ENCODE measurements at regions not wholly inside any gene's neighbourhood (a gene's known extent, or its start where the extent isn't known, plus 50 kb on each side); places are given as distances from the start of the nearest gene placed in this dataset.
A peak's percentile ranks its signal among the peaks of the same experiment; 100 is the strongest.

GRCh38 chr2:21270708-21271122 is 146.9 kb downstream of the TDRD15 start:
- intact Hi-C loops (cut with DNase I): no loop called here
- Histone ChIP-seq H3K36me3 (no peaks in the 10 kb centered on the region), H3K27me3 (no peaks in the 10 kb centered on the region), H3K4me3 (no peak overlapping the region), H3K4me1 (no peaks in the 10 kb centered on the region), H3K27ac (no peak overlapping the region), H3K9me3 (no peaks in the 10 kb centered on the region)
- no peak for TF ChIP-seq CTCF (IDR thresholded peaks at IDR 0.05)
- no peak for DNase-seq
- 31 to 37% methylated on average over 5 of the region's 5 CpGs for WGBS, 2 donors
- ATAC-seq: peak in 2 of 4 donors; percentile 39 to 41
- FAIRE-seq: no peak

GRCh38 chr2:21276163-21276562 is 152.4 kb downstream of the TDRD15 start:
- H3K27me3 ChIP-seq: no peaks in the 10 kb centered on the region
- no peak overlapping the region for H3K4me3 ChIP-seq
- 68 to 79% methylated on average over 15 of the region's 15 CpGs for WGBS, 2 donors
- TF ChIP-seq CTCF (IDR thresholded peaks at IDR 0.05): no peak
- intact Hi-C loops (cut with DNase I): no loop called here
- no peak for ATAC-seq
- H3K9me3 ChIP-seq: no peaks in the 10 kb centered on the region
- FAIRE-seq: no peak
- DNase-seq: no peak
- H3K27ac ChIP-seq: no peak overlapping the region
- H3K4me1 ChIP-seq: no peaks in the 10 kb centered on the region
- H3K36me3 ChIP-seq: no peaks in the 10 kb centered on the region

DNA sequence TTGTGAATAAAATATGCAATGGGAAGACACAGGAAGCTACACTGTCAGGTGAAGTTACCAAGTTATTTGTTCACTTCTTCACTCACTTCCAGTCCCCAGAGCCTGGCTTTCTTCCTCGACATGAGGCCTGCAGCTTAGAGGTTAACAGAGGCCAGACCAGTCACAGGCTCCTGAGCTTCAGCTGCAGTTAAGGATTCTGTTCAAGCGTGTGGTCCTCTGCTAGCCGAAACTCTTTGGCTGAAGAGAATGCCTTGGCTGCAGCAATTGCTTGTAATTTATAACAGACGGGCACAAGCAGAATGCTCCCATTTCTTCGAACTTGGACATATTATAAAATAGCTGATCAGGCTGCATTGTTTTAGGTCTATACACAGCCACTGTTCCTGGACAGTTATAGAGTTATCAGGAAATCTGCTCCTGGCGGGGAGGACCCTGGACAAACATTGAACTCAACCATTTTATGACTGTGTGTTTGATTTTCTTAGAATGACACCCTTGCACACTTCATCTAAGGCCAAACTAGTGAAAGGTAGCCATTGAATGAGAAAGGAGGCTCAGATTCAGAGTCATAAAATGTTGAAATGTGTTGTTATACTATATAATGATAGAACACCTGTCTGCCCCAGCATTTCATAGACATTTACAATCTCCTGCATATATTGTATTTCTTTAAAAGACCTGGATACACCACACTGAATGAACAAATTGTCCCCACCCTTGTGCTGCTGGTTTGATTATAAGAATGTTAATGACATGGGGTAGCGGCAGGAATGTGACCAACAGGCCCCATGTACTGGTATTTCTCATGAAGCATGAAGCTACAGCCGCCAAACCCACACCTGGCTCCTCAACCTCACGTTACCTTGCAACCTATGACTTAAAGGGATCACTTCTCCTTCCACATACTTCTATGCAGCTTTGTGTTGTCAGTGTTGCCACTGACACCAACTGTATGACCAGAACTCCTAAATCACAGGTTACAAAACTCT is 153.6 kb downstream of the TDRD15 start:
- H3K27me3 ChIP-seq: no peaks in the 10 kb centered on the region
- no peaks in the 10 kb centered on the region for H3K9me3 ChIP-seq
- no peak overlapping the region for H3K4me3 ChIP-seq
- H3K4me1 ChIP-seq: no peaks in the 10 kb centered on the region
- 56 to 59% methylated on average over 9 of the region's 9 CpGs for WGBS, 2 donors
- no peaks in the 10 kb centered on the region for H3K36me3 ChIP-seq
- H3K27ac ChIP-seq: no peak overlapping the region
- DNase-seq (no peak), ATAC-seq (peak in 1 of 4 donors; percentile 38), FAIRE-seq (no peak)
- TF ChIP-seq CTCF (IDR thresholded peaks at IDR 0.05): no peak
- intact Hi-C loops (cut with DNase I): no loop called here

DNA sequence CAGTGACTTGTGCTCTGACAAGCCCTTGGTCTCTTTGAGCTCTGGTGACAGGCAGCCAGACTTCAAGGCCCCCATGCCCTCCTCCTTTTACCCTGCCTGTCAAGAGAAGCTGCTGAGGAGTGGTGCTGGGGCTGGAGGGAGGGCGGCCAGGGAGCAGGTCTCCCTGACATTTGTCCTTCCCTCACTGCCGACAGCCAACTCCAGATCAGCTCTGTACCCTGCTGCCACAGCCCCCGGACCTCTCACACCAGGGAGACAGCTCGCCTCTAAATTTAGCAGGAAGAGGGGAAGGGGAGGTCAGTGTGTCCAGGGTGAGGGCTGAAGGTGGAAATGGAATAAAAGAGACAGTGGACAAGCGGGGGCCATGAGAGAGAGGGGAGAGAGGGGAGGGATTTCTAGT is 155.8 kb downstream of the TDRD15 start:
- no peak overlapping the region for H3K27ac ChIP-seq
- 50 to 57% methylated on average over 5 of the region's 5 CpGs for WGBS, 2 donors
- TF ChIP-seq CTCF (IDR thresholded peaks at IDR 0.05): no peak
- no peak overlapping the region for H3K4me3 ChIP-seq
- intact Hi-C loops (cut with DNase I): no loop called here
- no peaks in the 10 kb centered on the region for H3K9me3 ChIP-seq
- H3K27me3 ChIP-seq: no peaks in the 10 kb centered on the region
- DNase-seq (no peak), FAIRE-seq (no peak), ATAC-seq (no peak)
- no peaks in the 10 kb centered on the region for H3K36me3 ChIP-seq
- no peaks in the 10 kb centered on the region for H3K4me1 ChIP-seq

DNA sequence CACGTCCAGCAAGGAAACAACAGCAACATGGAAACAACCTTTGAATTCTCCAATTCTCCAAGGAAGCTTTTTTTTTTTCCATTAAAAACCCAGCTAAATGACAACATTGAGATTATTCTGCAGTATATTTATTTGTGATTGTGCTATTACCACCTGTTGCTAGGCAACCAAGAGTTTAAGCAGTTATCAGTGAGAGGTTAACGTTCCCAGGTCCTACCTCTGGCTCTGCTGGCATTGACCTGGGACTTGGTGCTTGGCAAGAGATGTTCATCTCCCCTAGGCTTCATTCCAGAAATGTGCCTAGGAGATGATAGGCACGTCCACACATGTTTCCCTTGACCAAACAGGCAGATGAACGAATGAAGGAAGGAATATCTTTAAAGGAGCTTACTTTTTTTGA is 157.0 kb downstream of the TDRD15 start:
- no peaks in the 10 kb centered on the region for H3K27me3 ChIP-seq

More for the DNA sequence above, 157.0 kb downstream of the TDRD15 start:
- ATAC-seq (peak in 1 of 4 donors; percentile 31), DNase-seq (no peak), FAIRE-seq (no peak)
- intact Hi-C loops (cut with DNase I): no loop called here
- TF ChIP-seq CTCF (IDR thresholded peaks at IDR 0.05): no peak
- Histone ChIP-seq H3K36me3 (no peaks in the 10 kb centered on the region), H3K4me1 (no peaks in the 10 kb centered on the region), H3K27ac (no peak overlapping the region), H3K9me3 (no peaks in the 10 kb centered on the region), H3K4me3 (no peak overlapping the region)
- WGBS, 2 donors: 26 to 28% methylated on average over 4 of the region's 4 CpGs

All from pancreas (tissue), 10 donors.